HS-5 (cell line): ENCODE measurements at regions not wholly inside any gene's neighbourhood (a gene's known extent, or its start where the extent isn't known, plus 50 kb on each side); places are given as distances from the start of the nearest gene placed in this dataset.
"Not testable (repeated sequence)": the region's sequence is repeated elsewhere in the genome, so short reads cannot be mapped to it uniquely, and the experiment has no call there.

Source experiments
- DNase-seq: peaks from one replicate; pipeline ENCODE4 v3.0.0-alpha.2; 2012; ENCODE audit warnings: low read depth

- DNase-seq = no peak
Measured at GRCh38 chr15:62857411-62857853, 185.1 kb upstream of the TPM1 start.

GRCh38 chr15:62858343-62858742 lies 184.2 kb upstream of the TPM1 start:
- no peak for DNase-seq

- DNase-seq = no peak
Measured at GRCh38 chr15:62862717-62863116, 179.8 kb upstream of the TPM1 start.

- DNase-seq = no peak
Measured at GRCh38 chr15:62866366-62866765, 176.2 kb upstream of the TPM1 start.

- DNase-seq = no peak
Measured at GRCh38 chr15:62867844-62868243, 174.7 kb upstream of the TPM1 start.

- DNase-seq = no peak
Measured at GRCh38 chr15:62868507-62868906, 174.0 kb upstream of the TPM1 start.

- DNase-seq = no peak
Measured at GRCh38 chr15:62869116-62869515, 173.4 kb upstream of the TPM1 start.

GRCh38 chr15:62870216-62870615 lies 172.3 kb upstream of the TPM1 start:
- no peak for DNase-seq

GRCh38 chr15:62870701-62871100 lies 171.8 kb upstream of the TPM1 start:
- DNase-seq = not testable (repeated sequence)

- DNase-seq = no peak
Measured at GRCh38 chr15:62873203-62873602, 169.3 kb upstream of the TPM1 start.

- DNase-seq = no peak
Measured at GRCh38 chr15:62874064-62874463, 168.5 kb upstream of the TPM1 start.

GRCh38 chr15:62874959-62875625 lies 167.5 kb upstream of the TPM1 start:
- DNase-seq = no peak

GRCh38 chr15:62875626-62876021 lies 166.9 kb upstream of the TPM1 start:
- no peak for DNase-seq

- DNase-seq = no peak
Measured at GRCh38 chr15:62877276-62877857, 165.2 kb upstream of the TPM1 start.

GRCh38 chr15:62878070-62878469 lies 164.5 kb upstream of the TPM1 start:
- no peak for DNase-seq

- DNase-seq = no peak
Measured at GRCh38 chr15:62879770-62880169, 162.8 kb upstream of the TPM1 start.

GRCh38 chr15:62880278-62880677 lies 162.3 kb upstream of the TPM1 start:
- DNase-seq = no peak

GRCh38 chr15:62881056-62881455 lies 161.5 kb upstream of the TPM1 start:
- DNase-seq = no peak

- no peak for DNase-seq
Measured at GRCh38 chr15:62883938-62884479, 158.5 kb upstream of the TPM1 start.

- DNase-seq = no peak
Measured at GRCh38 chr15:62886431-62887071, 156.0 kb upstream of the TPM1 start.

- no peak for DNase-seq
Measured at GRCh38 chr15:62887113-62887570, 155.4 kb upstream of the TPM1 start.

- no peak for DNase-seq
Measured at GRCh38 chr15:62888623-62889022, 153.9 kb upstream of the TPM1 start.

GRCh38 chr15:62889141-62889661 lies 153.3 kb upstream of the TPM1 start:
- no peak for DNase-seq
